ENCODE measurements at regions not wholly inside any gene's neighbourhood (a gene's known extent, or its start where the extent isn't known, plus 50 kb on each side); places are given as distances from the start of the nearest gene placed in this dataset.

GRCh38 chr3:71997066-71997653, 212.2 kb upstream of the PROK2 start:
- Histone ChIP-seq H3K4me1 (ENCODE audit: control insufficient read depth, insufficient read depth, low read length, poor library complexity, severe bottlenecking) (no peaks in the 10 kb centered on the region), H3K4me3 (ENCODE audit: extremely low read depth, insufficient read depth, low read length, poor library complexity, severe bottlenecking) (no peak overlapping the region), H3K36me3 (ENCODE audit: control insufficient read depth, insufficient read depth, low read length) (no peaks in the 10 kb centered on the region), H3K27ac (ENCODE audit: low read depth, low read length, severe bottlenecking) (no peak overlapping the region), H3K9me3 (ENCODE audit: control insufficient read depth, low read length) (no peaks in the 10 kb centered on the region)
- WGBS, 2 experiments (ENCODE audit: insufficient coverage in 2 of 2) = 94% methylated on average over 3 of the region's 4 CpGs; no CpG with 5 or more reads in 1 of the 2 experiments

GRCh38 chr3:71994906-71995305, 210.0 kb upstream of the PROK2 start:
- Histone ChIP-seq H3K27ac (ENCODE audit: low read depth, low read length, severe bottlenecking) (no peak overlapping the region), H3K36me3 (ENCODE audit: control insufficient read depth, insufficient read depth, low read length) (no peaks in the 10 kb centered on the region), H3K4me3 (ENCODE audit: extremely low read depth, insufficient read depth, low read length, poor library complexity, severe bottlenecking) (no peak overlapping the region), H3K9me3 (ENCODE audit: control insufficient read depth, low read length) (peaks cover 6% of the 10 kb centered on the region), H3K4me1 (ENCODE audit: control insufficient read depth, insufficient read depth, low read length, poor library complexity, severe bottlenecking) (no peaks in the 10 kb centered on the region)
- WGBS, 2 experiments (ENCODE audit: insufficient coverage in 2 of 2) = 92% methylated on average over 2 of the region's 3 CpGs; no CpG with 5 or more reads in 1 of the 2 experiments

DNA sequence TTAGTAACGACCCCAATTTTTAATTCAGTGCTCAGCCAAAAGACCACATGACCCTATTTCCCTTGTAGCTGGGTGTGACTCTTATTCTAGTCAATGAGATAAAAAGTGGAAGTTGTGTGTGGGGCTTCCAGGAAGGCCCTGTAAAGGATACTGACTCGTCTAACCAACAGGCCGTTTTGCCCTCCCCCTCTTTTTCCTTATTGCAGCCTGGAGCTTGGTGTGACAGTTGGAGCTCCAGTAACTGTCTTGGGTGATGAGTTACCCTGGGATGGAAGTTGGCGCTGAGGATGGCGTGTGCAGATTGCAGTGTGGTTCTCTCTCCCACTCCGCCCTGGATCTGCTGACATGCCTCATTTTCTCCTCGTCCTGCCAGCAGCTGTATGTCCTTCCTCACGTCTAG, 209.3 kb upstream of the PROK2 start:
- WGBS, 2 experiments (ENCODE audit: insufficient coverage in 2 of 2) = 89 to 90% methylated on average over 5 to 6 of the region's 8 CpGs
- Histone ChIP-seq H3K27ac (ENCODE audit: low read depth, low read length, severe bottlenecking) (no peak overlapping the region), H3K9me3 (ENCODE audit: control insufficient read depth, low read length) (peaks cover 6% of the 10 kb centered on the region), H3K36me3 (ENCODE audit: control insufficient read depth, insufficient read depth, low read length) (no peaks in the 10 kb centered on the region), H3K4me1 (ENCODE audit: control insufficient read depth, insufficient read depth, low read length, poor library complexity, severe bottlenecking) (no peaks in the 10 kb centered on the region), H3K4me3 (ENCODE audit: extremely low read depth, insufficient read depth, low read length, poor library complexity, severe bottlenecking) (no peak overlapping the region)

GRCh38 chr3:71991681-71992080, 206.7 kb upstream of the PROK2 start:
- H3K9me3 ChIP-seq (ENCODE audit: control insufficient read depth, low read length) = peaks cover 6% of the 10 kb centered on the region
- WGBS, 2 experiments (ENCODE audit: insufficient coverage in 2 of 2) = no CpG with 5 or more reads among the region's 2 CpGs
- no peak overlapping the region for H3K4me3 ChIP-seq (ENCODE audit: extremely low read depth, insufficient read depth, low read length, poor library complexity, severe bottlenecking)
- no peak overlapping the region for H3K27ac ChIP-seq (ENCODE audit: low read depth, low read length, severe bottlenecking)
- H3K4me1 ChIP-seq (ENCODE audit: control insufficient read depth, insufficient read depth, low read length, poor library complexity, severe bottlenecking) = no peaks in the 10 kb centered on the region
- H3K36me3 ChIP-seq (ENCODE audit: control insufficient read depth, insufficient read depth, low read length) = no peaks in the 10 kb centered on the region

DNA sequence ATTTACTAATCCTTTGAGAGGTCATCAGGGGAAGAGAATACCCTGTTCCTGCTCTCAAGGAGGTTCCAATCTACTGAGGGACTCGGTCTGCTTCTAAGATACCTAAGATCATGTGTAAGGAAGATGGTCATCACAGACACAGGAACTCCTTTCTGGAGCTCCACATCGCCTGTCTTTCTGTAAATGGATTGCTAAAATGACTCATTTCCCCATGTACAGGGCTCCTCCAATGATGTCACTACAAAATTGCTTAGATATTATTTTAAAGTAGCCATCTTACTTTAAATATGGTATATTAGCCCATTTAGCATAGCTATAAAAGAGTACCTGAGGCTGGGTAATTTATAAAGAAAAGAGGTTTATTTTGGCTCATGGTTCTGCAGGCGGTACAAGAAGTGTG, 206.1 kb upstream of the PROK2 start:
- Histone ChIP-seq H3K4me3 (ENCODE audit: extremely low read depth, insufficient read depth, low read length, poor library complexity, severe bottlenecking) (no peak overlapping the region), H3K4me1 (ENCODE audit: control insufficient read depth, insufficient read depth, low read length, poor library complexity, severe bottlenecking) (no peaks in the 10 kb centered on the region), H3K9me3 (ENCODE audit: control insufficient read depth, low read length) (peaks cover 6% of the 10 kb centered on the region), H3K36me3 (ENCODE audit: control insufficient read depth, insufficient read depth, low read length) (no peaks in the 10 kb centered on the region), H3K27ac (ENCODE audit: low read depth, low read length, severe bottlenecking) (no peak overlapping the region)
- 88 to 92% methylated on average over 1 to 2 of the region's 3 CpGs for WGBS, 2 experiments (ENCODE audit: insufficient coverage in 2 of 2)

GRCh38 chr3:71990545-71990944, 205.6 kb upstream of the PROK2 start:
- Histone ChIP-seq H3K4me1 (ENCODE audit: control insufficient read depth, insufficient read depth, low read length, poor library complexity, severe bottlenecking) (no peaks in the 10 kb centered on the region), H3K36me3 (ENCODE audit: control insufficient read depth, insufficient read depth, low read length) (no peaks in the 10 kb centered on the region), H3K27ac (ENCODE audit: low read depth, low read length, severe bottlenecking) (no peak overlapping the region)

GRCh38 chr3:71989165-71989564, 204.2 kb upstream of the PROK2 start:
- H3K9me3 ChIP-seq (ENCODE audit: control insufficient read depth, low read length) = peaks cover 6% of the 10 kb centered on the region
- H3K4me1 ChIP-seq (ENCODE audit: control insufficient read depth, insufficient read depth, low read length, poor library complexity, severe bottlenecking) = no peaks in the 10 kb centered on the region
- no peak overlapping the region for H3K4me3 ChIP-seq (ENCODE audit: extremely low read depth, insufficient read depth, low read length, poor library complexity, severe bottlenecking)
- H3K27ac ChIP-seq (ENCODE audit: low read depth, low read length, severe bottlenecking) = no peak overlapping the region
- 91 to 100% methylated on average over 2 to 3 of the region's 4 CpGs for WGBS, 2 experiments (ENCODE audit: insufficient coverage in 2 of 2)
- H3K36me3 ChIP-seq (ENCODE audit: control insufficient read depth, insufficient read depth, low read length) = no peaks in the 10 kb centered on the region

More at GRCh38 chr3:71990545-71990944, 205.6 kb upstream of the PROK2 start:
- Histone ChIP-seq H3K4me3 (ENCODE audit: extremely low read depth, insufficient read depth, low read length, poor library complexity, severe bottlenecking) (no peak overlapping the region), H3K9me3 (ENCODE audit: control insufficient read depth, low read length) (peaks cover 6% of the 10 kb centered on the region)

DNA sequence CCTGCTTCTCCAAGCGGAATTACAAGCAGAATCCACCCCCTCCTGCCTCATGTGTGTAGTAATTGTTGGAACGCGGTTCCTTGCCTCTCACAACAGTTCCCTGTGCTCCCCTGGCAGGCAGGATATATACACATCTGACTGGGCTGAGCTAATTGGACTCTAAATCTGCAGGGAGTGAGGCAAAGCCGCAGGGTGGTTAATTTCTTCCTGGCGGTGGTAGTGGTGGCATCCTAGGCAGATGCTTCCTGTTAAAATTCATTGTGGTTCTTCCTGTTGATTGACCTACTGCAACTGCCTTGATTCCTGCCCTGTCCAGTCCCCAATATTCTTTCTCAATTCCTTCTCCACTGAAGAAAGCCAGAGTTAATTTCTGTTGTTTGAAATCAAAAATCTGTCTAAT, 202.9 kb upstream of the PROK2 start:
- WGBS, 2 experiments (ENCODE audit: insufficient coverage in 2 of 2) = 79 to 81% methylated on average over 2 to 4 of the region's 5 CpGs
- Histone ChIP-seq H3K9me3 (ENCODE audit: control insufficient read depth, low read length) (peaks cover 6% of the 10 kb centered on the region), H3K36me3 (ENCODE audit: control insufficient read depth, insufficient read depth, low read length) (no peaks in the 10 kb centered on the region), H3K27ac (ENCODE audit: low read depth, low read length, severe bottlenecking) (no peak overlapping the region), H3K4me3 (ENCODE audit: extremely low read depth, insufficient read depth, low read length, poor library complexity, severe bottlenecking) (no peak overlapping the region), H3K4me1 (ENCODE audit: control insufficient read depth, insufficient read depth, low read length, poor library complexity, severe bottlenecking) (no peaks in the 10 kb centered on the region)

DNA sequence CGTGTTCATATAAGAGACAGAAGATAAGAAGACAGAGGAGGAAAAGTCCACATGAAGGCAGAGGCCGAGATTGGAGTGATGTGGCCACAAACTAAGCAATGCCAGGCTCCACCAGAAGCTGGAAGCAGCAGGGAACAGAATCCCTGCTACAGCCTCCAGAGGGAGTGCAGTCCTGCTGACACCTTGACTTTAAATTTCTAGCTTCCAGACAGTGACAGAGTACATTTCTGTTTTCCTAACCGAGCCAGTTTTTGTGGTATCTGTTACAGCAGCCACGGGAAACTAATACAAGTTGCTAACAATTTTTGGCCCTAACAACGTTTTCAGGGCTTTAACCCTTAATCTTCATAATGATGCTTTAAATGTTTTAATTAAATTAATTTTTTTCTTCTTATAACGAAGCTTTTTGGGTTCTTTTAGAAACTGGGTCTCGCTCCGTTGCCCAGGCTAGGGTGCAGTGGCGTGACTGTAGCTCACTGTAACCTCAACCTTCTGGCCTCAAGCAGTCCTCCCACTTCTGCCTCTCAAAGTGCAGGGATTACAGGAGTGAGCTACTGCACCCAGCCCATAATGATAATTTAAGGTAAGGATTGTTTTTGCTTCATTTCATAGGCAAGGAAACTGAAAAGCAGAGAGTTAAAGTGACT, 202.3 kb upstream of the PROK2 start:
- Histone ChIP-seq H3K27ac (ENCODE audit: low read depth, low read length, severe bottlenecking) (no peak overlapping the region), H3K9me3 (ENCODE audit: control insufficient read depth, low read length) (peaks cover 6% of the 10 kb centered on the region), H3K36me3 (ENCODE audit: control insufficient read depth, insufficient read depth, low read length) (no peaks in the 10 kb centered on the region), H3K4me1 (ENCODE audit: control insufficient read depth, insufficient read depth, low read length, poor library complexity, severe bottlenecking) (peaks cover 3% of the 10 kb centered on the region), H3K4me3 (ENCODE audit: extremely low read depth, insufficient read depth, low read length, poor library complexity, severe bottlenecking) (no peak overlapping the region)
- WGBS, 2 experiments (ENCODE audit: insufficient coverage in 2 of 2) = 87 to 89% methylated on average over 4 to 7 of the region's 9 CpGs

DNA sequence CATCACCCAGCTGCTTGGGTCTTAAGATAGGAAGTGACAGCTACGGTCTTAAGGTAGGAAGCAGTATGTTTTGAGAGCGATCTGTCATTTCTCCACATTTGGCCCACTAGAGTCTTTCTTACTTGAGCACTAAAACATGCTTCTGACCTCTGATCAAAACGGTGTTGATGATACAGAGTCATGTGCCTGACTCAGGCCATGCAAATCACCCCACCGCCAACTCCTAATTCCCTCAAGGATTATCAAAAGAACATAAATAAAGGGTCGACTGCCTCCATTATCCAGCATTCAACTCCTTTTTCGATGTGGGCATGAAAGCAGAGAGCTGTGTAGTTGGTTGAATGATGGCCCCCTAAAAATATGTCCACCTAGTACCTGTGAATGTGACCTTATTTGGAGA, 201.7 kb upstream of the PROK2 start:
- Histone ChIP-seq H3K9me3 (ENCODE audit: control insufficient read depth, low read length) (peaks cover 6% of the 10 kb centered on the region), H3K4me3 (ENCODE audit: extremely low read depth, insufficient read depth, low read length, poor library complexity, severe bottlenecking) (no peak overlapping the region), H3K4me1 (ENCODE audit: control insufficient read depth, insufficient read depth, low read length, poor library complexity, severe bottlenecking) (peaks cover 3% of the 10 kb centered on the region), H3K27ac (ENCODE audit: low read depth, low read length, severe bottlenecking) (no peak overlapping the region), H3K36me3 (ENCODE audit: control insufficient read depth, insufficient read depth, low read length) (no peaks in the 10 kb centered on the region)
- WGBS, 2 experiments (ENCODE audit: insufficient coverage in 2 of 2) = 79 to 93% methylated on average over 3 to 4 of the region's 6 CpGs

GRCh38 chr3:71984843-71985613, 200.1 kb upstream of the PROK2 start:
- H3K4me1 ChIP-seq (ENCODE audit: control insufficient read depth, insufficient read depth, low read length, poor library complexity, severe bottlenecking) = peaks cover 3% of the 10 kb centered on the region
- H3K9me3 ChIP-seq (ENCODE audit: control insufficient read depth, low read length) = no peaks in the 10 kb centered on the region
- 91 to 97% methylated on average over 5 to 7 of the region's 9 CpGs for WGBS, 2 experiments (ENCODE audit: insufficient coverage in 2 of 2)
- no peaks in the 10 kb centered on the region for H3K36me3 ChIP-seq (ENCODE audit: control insufficient read depth, insufficient read depth, low read length)
- no peak overlapping the region for H3K27ac ChIP-seq (ENCODE audit: low read depth, low read length, severe bottlenecking)
- H3K4me3 ChIP-seq (ENCODE audit: extremely low read depth, insufficient read depth, low read length, poor library complexity, severe bottlenecking) = no peak overlapping the region
